GM23338 (cell line): ENCODE measurements at regions not wholly inside any gene's neighbourhood (a gene's known extent, or its start where the extent isn't known, plus 50 kb on each side); places are given as distances from the start of the nearest gene placed in this dataset.

Experiments used
- ATAC-seq: fragments of 200-7000 bp; cut with Tn5 transposase; 3 replicates; pipeline ENCODE4 v1.9.1; 2020
- DNase-seq: peaks from one replicate; pipeline ENCODE4 v3.0.0-alpha.2; 2015; ENCODE audit warnings: low spot score
- H2AFZ ChIP-seq: fragments of 200-600 bp; sonication (generic); 2 replicates; pipeline ENCODE4 v1.8.0; 2016; ENCODE audit warnings: antibody characterized with exemption, mild to moderate bottlenecking, moderate library complexity
- H3F3A ChIP-seq: fragments of 200-600 bp; sonication (generic); replicated peaks from 2 replicates; pipeline ENCODE4 v1.8.0; 2017; ENCODE audit warnings: antibody characterized with exemption, mixed run types, low read depth
- H3K27ac ChIP-seq: fragments of 200-600 bp; sonication (generic); 2 replicates; pipeline ENCODE4 v1.6.1; 2016; ENCODE audit warnings: low read depth
- H3K27me3 ChIP-seq: fragments of 200-600 bp; sonication (generic); 2 replicates; pipeline ENCODE4 v1.8.0; 2016; ENCODE audit warnings: mild to moderate bottlenecking, mixed run types, moderate library complexity; ENCODE audit not compliant: insufficient read depth
- H3K36me3 ChIP-seq: fragments of 200-600 bp; sonication (generic); 2 replicates; pipeline ENCODE4 v1.8.0; 2016; ENCODE audit warnings: mild to moderate bottlenecking; ENCODE audit not compliant: insufficient read depth
- H3K4me1 ChIP-seq: fragments of 200-600 bp; sonication (generic); 2 replicates; pipeline ENCODE4 v1.8.0; 2016; ENCODE audit warnings: mild to moderate bottlenecking, moderate library complexity; ENCODE audit not compliant: insufficient read depth
- H3K4me2 ChIP-seq: fragments of 200-600 bp; sonication (generic); 2 replicates; pipeline ENCODE4 v1.7.1; 2017; ENCODE audit warnings: mixed run types
- H3K4me3 ChIP-seq: fragments of 200-600 bp; sonication (generic); 2 replicates; pipeline ENCODE4 v1.6.1; 2016; ENCODE audit warnings: mixed run types
- H3K79me2 ChIP-seq: fragments of 200-600 bp; sonication (generic); replicated peaks from 2 replicates; pipeline ENCODE4 v1.8.0; 2017; ENCODE audit warnings: mild to moderate bottlenecking; ENCODE audit not compliant: insufficient read depth
- H3K9me2 ChIP-seq: fragments of 200-600 bp; sonication (generic); 2 replicates; pipeline ENCODE4 v1.8.0; 2017; ENCODE audit not compliant: insufficient read depth
- H4K20me1 ChIP-seq: fragments of 200-600 bp; sonication (generic); replicated peaks from 2 replicates; pipeline ENCODE4 v1.8.0; 2017; ENCODE audit warnings: mild to moderate bottlenecking; ENCODE audit not compliant: insufficient read depth
- H3K27ac Mint-ChIP-seq: 2 replicates; pipeline ENCODE4 v1.8.0; 2020; ENCODE audit warnings: inconsistent platforms, mild to moderate bottlenecking, moderate library complexity, mixed read lengths
- H3K27me3 Mint-ChIP-seq: 3 replicates; pipeline ENCODE4 v1.8.0; 2022; ENCODE audit warnings: low read depth, mild to moderate bottlenecking, moderate library complexity, mixed read lengths, inconsistent platforms; ENCODE audit not compliant: insufficient read depth, poor library complexity
- H3K36me3 Mint-ChIP-seq: 3 replicates; pipeline ENCODE4 v1.8.0; 2021; ENCODE audit warnings: low read depth, mild to moderate bottlenecking, inconsistent platforms, moderate library complexity, mixed read lengths
- H3K4me1 Mint-ChIP-seq: 3 replicates; pipeline ENCODE4 v1.8.0; 2020; ENCODE audit warnings: mild to moderate bottlenecking, inconsistent platforms, mixed read lengths
- H3K4me3 Mint-ChIP-seq: 3 replicates; pipeline ENCODE4 v1.8.0; 2021; ENCODE audit warnings: moderate library complexity, mild to moderate bottlenecking, inconsistent platforms, mixed read lengths
- H3K9me3 Mint-ChIP-seq: 3 replicates; pipeline ENCODE4 v1.8.0; 2020; ENCODE audit warnings: moderate library complexity, mild to moderate bottlenecking, inconsistent platforms, mixed read lengths
- CTCF ChIP-seq, 2 experiments: fragments of 200-600 bp in 1 of 2; sonication (generic) in 1 of 2; conservative IDR thresholded peaks; 2 replicates each; pipeline versions ENCODE4 v1.5.1 to v1.6.1; 2016 to 2017; ENCODE audit warnings: antibody characterized with exemption in 2 of 2, low read depth in 2 of 2, mild to moderate bottlenecking in 2 of 2, moderate library complexity in 1 of 2
- ETS1 ChIP-seq: IDR thresholded peaks from 2 replicates; pipeline ENCODE4 v1.6.1; 2016; ENCODE audit warnings: antibody characterized with exemption
- EZH2 ChIP-seq: fragments of 200-600 bp; sonication (generic); IDR thresholded peaks from one replicate; pipeline ENCODE4 v1.8.0; 2017; ENCODE audit warnings: antibody characterized with exemption, mild to moderate bottlenecking, low read depth; ENCODE audit not compliant: unreplicated experiment
- NANOG ChIP-seq: IDR thresholded peaks from 2 replicates; pipeline ENCODE4 v1.6.1; 2016; ENCODE audit warnings: antibody characterized with exemption, borderline replicate concordance
- REST ChIP-seq: IDR thresholded peaks from one replicate; pipeline ENCODE4 v1.6.1; 2018; ENCODE audit warnings: antibody characterized with exemption; ENCODE audit not compliant: unreplicated experiment
- ZNF462 ChIP-seq: fragments of 250-450 bp; sonication (Bioruptor Pico); IDR thresholded peaks from 2 replicates; pipeline ENCODE4 v1.5.0; 2020; ENCODE audit warnings: mild to moderate bottlenecking, moderate library complexity

GRCh38 chr12:24630446-24630845 lies 318.5 kb downstream of the BCAT1 start:
- no peaks in the 10 kb centered on the region for H3K27me3 ChIP-seq
- H3K4me3 Mint-ChIP-seq, result no peak overlapping the region
- TF ChIP-seq CTCF (conservative IDR thresholded peaks at IDR 0.05; ENCODE audit: low read depth in 2 of 2) (peak; percentile 52 to 58), EZH2 (no peak), REST (no peak), ETS1 (no peak)
- peak; percentile 22 for DNase-seq
- H3K4me3 ChIP-seq, result no peak overlapping the region
- H3K9me2 ChIP-seq, result no peaks in the 10 kb centered on the region
- no peak overlapping the region for H3K27ac Mint-ChIP-seq
- H3K27me3 Mint-ChIP-seq, result peaks cover 2% of the 10 kb centered on the region
- H3K4me1 Mint-ChIP-seq, result no peaks in the 10 kb centered on the region; the same call in 2 of the 3 replicates
- H3K36me3 ChIP-seq, result no peaks in the 10 kb centered on the region
- H3K36me3 Mint-ChIP-seq, result no peaks in the 10 kb centered on the region
- H3K79me2 ChIP-seq, result no peaks in the 10 kb centered on the region
- peak; percentile 67; the same call in 2 of the 3 replicates for ATAC-seq
- H2AFZ ChIP-seq, result no peak overlapping the region
- no peaks in the 10 kb centered on the region for H3K9me3 Mint-ChIP-seq
- H3K4me1 ChIP-seq, result no peaks in the 10 kb centered on the region
- H4K20me1 ChIP-seq, result no peaks in the 10 kb centered on the region; the same call in 1 of the 2 replicates
- H3K4me2 ChIP-seq, result no peak overlapping the region
- H3K27ac ChIP-seq, result no peak overlapping the region
- no peaks in the 10 kb centered on the region for H3F3A ChIP-seq

- Histone ChIP-seq H3K27ac (no peak overlapping the region), H3K4me1 (no peaks in the 10 kb centered on the region), H2AFZ (no peak overlapping the region), H3K4me2 (no peak overlapping the region), H3F3A (no peaks in the 10 kb centered on the region), H3K4me3 (no peak overlapping the region), H3K27me3 (no peaks in the 10 kb centered on the region), H4K20me1 (no peaks in the 10 kb centered on the region), H3K79me2 (no peaks in the 10 kb centered on the region), H3K36me3 (no peaks in the 10 kb centered on the region), H3K9me2 (no peaks in the 10 kb centered on the region)
- 0 out of 2 replicates have a peak overlapping the region, but pooled peaks have one; percentile 38 for H3K27ac Mint-ChIP-seq
- H3K9me3 Mint-ChIP-seq, result peaks cover 2% of the 10 kb centered on the region; the same call in 1 of the 3 replicates
- no peak for DNase-seq
- no peaks in the 10 kb centered on the region for H3K4me1 Mint-ChIP-seq
- H3K27me3 Mint-ChIP-seq, result peaks cover 2% of the 10 kb centered on the region
- no peak overlapping the region for H3K4me3 Mint-ChIP-seq
- peak; percentile 31; the same call in 2 of the 3 replicates for ATAC-seq
- no peaks in the 10 kb centered on the region for H3K36me3 Mint-ChIP-seq
- TF ChIP-seq ZNF462 (CRISPR knock-in tag), result no peak
- TF ChIP-seq CTCF (conservative IDR thresholded peaks at IDR 0.05; ENCODE audit: low read depth in 2 of 2), result no peak
- no peak for TF ChIP-seq NANOG
Measured at GRCh38 chr12:24625103-24625502, 323.8 kb downstream of the BCAT1 start.
